Femur (tissue), 1 donor: ENCODE measurements at regions not wholly inside any gene's neighbourhood (a gene's known extent, or its start where the extent isn't known, plus 50 kb on each side); places are given as distances from the start of the nearest gene placed in this dataset.
A peak's percentile ranks its signal among the peaks of the same experiment; 100 is the strongest.

Source experiments
- DNase-seq: peaks from one replicate; pipeline ENCODE4 v3.0.0-alpha.2; 2017

GRCh38 chr16:63563819-63564505 lies 1527.7 kb upstream of the CDH8 start:
- no peak for DNase-seq

GRCh38 chr16:63553980-63554379 lies 1517.7 kb upstream of the CDH8 start:
- DNase-seq, result no peak

GRCh38 chr16:63539276-63539675 lies 1503.0 kb upstream of the CDH8 start:
- DNase-seq, result no peak

- no peak for DNase-seq
These were observed 1494.7 kb upstream of the CDH8 start for GRCh38 chr16:63530974-63531373.

- no peak for DNase-seq
These were observed 1494.0 kb upstream of the CDH8 start for GRCh38 chr16:63530208-63530607.

- no peak for DNase-seq
These were observed 1491.2 kb upstream of the CDH8 start for GRCh38 chr16:63527404-63527803.

- no peak for DNase-seq
These were observed 1480.2 kb upstream of the CDH8 start for GRCh38 chr16:63516394-63516793.

GRCh38 chr16:63512910-63513309 lies 1476.7 kb upstream of the CDH8 start:
- DNase-seq, result no peak

GRCh38 chr16:63497408-63497807 lies 1461.2 kb upstream of the CDH8 start:
- DNase-seq, result no peak

GRCh38 chr16:63496282-63496681 lies 1460.0 kb upstream of the CDH8 start:
- DNase-seq, result no peak

GRCh38 chr16:63488955-63489354 lies 1452.7 kb upstream of the CDH8 start:
- DNase-seq, result no peak

- no peak for DNase-seq
These were observed 1444.8 kb upstream of the CDH8 start for GRCh38 chr16:63481060-63481459.

- no peak for DNase-seq
These were observed 1437.5 kb upstream of the CDH8 start for GRCh38 chr16:63473725-63474124.

- no peak for DNase-seq
These were observed 1431.3 kb upstream of the CDH8 start for GRCh38 chr16:63467513-63467912.

GRCh38 chr16:63462316-63462715 lies 1426.1 kb upstream of the CDH8 start:
- no peak for DNase-seq

GRCh38 chr16:63461248-63461841 lies 1425.1 kb upstream of the CDH8 start:
- DNase-seq, result peak; percentile 36

- DNase-seq, result no peak
These were observed 1422.6 kb upstream of the CDH8 start for GRCh38 chr16:63458846-63459245.

- no peak for DNase-seq
These were observed 1421.6 kb upstream of the CDH8 start for GRCh38 chr16:63457869-63458268.

- DNase-seq, result no peak
These were observed 1417.0 kb upstream of the CDH8 start for GRCh38 chr16:63453261-63453660.

GRCh38 chr16:63447121-63447520 lies 1410.9 kb upstream of the CDH8 start:
- no peak for DNase-seq

GRCh38 chr16:63442246-63442645 lies 1406.0 kb upstream of the CDH8 start:
- no peak for DNase-seq

GRCh38 chr16:63426275-63426870 lies 1390.1 kb upstream of the CDH8 start:
- no peak for DNase-seq

- DNase-seq, result no peak
These were observed 1386.5 kb upstream of the CDH8 start for GRCh38 chr16:63422715-63423114.

- DNase-seq, result no peak
These were observed 1380.5 kb upstream of the CDH8 start for GRCh38 chr16:63416712-63417111.

- no peak for DNase-seq
These were observed 1378.8 kb upstream of the CDH8 start for GRCh38 chr16:63415014-63415413.
